Coronary artery (tissue), 2 donors: ENCODE measurements at regions not wholly inside any gene's neighbourhood (a gene's known extent, or its start where the extent isn't known, plus 50 kb on each side); places are given as distances from the start of the nearest gene placed in this dataset.

Source experiments
- DNase-seq: peaks from one replicate; pipeline ENCODE4 v3.0.0-alpha.2; 2017; ENCODE audit warnings: low spot score
- H3K27ac ChIP-seq, 2 donors: fragments of 200-600 bp; sonication (generic); one replicate each; pipeline ENCODE4 v1.5.1; 2016 to 2019
- H3K4me3 ChIP-seq: fragments of 200-600 bp; sonication (generic); 2 replicates; pipeline ENCODE4 v1.5.1; 2016; ENCODE audit warnings: mild to moderate bottlenecking, moderate library complexity
- TF ChIP-seq, protein P1 (sequence below): fragments of 200-600 bp; sonication (generic); IDR thresholded peaks from one replicate; pipeline ENCODE4 v1.5.1; 2019; ENCODE audit warnings: antibody characterized with exemption

DNA sequence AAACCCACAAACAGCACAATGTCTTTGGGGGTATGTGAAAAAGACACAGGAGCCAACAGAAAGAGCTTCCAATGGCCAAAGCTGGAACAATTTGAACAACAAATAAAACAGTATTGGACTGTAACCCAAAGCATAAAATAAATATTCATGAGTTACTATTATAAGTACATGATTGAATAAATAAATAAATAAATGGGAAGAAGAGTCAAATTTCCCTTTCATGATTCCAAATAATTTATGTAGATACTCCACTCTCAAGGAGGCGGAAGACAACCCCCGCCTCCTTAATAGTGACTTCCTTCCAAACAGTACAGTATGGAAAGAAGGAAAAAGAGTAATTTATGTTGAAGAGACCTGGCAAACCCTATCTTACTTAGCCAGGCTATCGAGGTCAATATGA is 124.4 kb upstream of the P2RY1 start:
- TF ChIP-seq, protein P1, sequence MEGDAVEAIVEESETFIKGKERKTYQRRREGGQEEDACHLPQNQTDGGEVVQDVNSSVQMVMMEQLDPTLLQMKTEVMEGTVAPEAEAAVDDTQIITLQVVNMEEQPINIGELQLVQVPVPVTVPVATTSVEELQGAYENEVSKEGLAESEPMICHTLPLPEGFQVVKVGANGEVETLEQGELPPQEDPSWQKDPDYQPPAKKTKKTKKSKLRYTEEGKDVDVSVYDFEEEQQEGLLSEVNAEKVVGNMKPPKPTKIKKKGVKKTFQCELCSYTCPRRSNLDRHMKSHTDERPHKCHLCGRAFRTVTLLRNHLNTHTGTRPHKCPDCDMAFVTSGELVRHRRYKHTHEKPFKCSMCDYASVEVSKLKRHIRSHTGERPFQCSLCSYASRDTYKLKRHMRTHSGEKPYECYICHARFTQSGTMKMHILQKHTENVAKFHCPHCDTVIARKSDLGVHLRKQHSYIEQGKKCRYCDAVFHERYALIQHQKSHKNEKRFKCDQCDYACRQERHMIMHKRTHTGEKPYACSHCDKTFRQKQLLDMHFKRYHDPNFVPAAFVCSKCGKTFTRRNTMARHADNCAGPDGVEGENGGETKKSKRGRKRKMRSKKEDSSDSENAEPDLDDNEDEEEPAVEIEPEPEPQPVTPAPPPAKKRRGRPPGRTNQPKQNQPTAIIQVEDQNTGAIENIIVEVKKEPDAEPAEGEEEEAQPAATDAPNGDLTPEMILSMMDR, result no peak
- DNase-seq, result no peak
- no peak overlapping the region for H3K27ac ChIP-seq
- H3K4me3 ChIP-seq, result no peak overlapping the region

DNA sequence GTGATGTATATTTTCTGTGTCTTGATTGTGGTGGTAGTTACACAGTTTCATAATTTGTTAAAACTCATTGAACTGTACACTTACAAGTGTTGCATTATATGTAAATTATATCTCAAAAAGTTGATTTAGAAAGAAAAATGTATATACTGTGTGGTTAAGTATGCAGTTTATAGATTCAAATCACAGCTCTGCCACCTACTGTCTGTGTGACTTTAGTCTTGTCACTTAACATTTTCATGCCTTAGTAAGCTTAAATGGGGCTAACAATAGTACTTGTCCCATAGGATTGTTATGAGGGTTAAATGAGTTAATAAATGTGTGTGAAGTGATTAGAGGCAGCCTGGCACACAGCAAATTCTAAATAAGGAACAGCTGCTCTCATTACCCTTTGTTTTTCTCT is 120.9 kb upstream of the P2RY1 start:
- DNase-seq, result no peak
- Histone ChIP-seq H3K4me3 (no peak overlapping the region), H3K27ac (no peak overlapping the region)
- TF ChIP-seq, protein P1, result no peak

DNA sequence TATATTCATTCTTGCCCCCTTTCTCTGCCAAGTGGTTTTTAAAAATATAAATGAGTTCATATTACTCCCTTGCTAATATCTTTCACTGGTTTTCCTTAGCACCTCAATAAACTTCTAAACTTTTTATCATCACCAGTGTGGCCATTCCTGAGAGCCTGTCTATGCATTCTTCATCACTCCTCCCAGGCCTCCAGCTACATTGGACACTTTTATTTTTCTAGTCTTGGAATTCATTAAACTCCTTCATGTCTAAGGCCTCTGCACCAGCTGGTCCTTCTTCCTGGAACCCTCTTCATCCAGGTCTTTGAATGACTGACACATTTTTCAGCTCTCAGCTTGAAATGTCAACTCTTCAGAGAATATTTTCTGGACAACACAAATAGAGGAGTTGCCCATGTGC is 120.4 kb upstream of the P2RY1 start:
- no peak for DNase-seq
- TF ChIP-seq, protein P1, result no peak
- Histone ChIP-seq H3K27ac (no peak overlapping the region), H3K4me3 (no peak overlapping the region)

DNA sequence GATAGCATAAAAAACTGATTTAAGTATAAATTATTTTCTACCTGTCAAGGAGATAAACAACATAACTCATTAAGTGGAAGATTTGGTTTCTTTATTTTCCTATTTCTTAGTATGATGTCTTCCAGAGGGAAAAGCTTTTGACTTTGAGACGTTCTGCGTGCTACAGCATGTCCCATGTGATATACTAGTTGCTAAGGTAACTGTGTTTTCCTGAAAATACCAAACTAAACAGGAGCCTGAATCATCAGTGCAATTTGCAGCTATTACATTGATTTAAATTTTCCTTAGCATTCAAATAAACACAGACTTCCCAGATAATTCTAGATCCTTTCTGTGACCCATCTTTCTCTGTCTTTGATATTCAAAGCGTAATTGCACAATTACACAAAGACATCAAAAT is 117.7 kb upstream of the P2RY1 start:
- no peak overlapping the region for H3K4me3 ChIP-seq
- TF ChIP-seq, protein P1, result no peak
- DNase-seq, result no peak
- H3K27ac ChIP-seq, result no peak overlapping the region

DNA sequence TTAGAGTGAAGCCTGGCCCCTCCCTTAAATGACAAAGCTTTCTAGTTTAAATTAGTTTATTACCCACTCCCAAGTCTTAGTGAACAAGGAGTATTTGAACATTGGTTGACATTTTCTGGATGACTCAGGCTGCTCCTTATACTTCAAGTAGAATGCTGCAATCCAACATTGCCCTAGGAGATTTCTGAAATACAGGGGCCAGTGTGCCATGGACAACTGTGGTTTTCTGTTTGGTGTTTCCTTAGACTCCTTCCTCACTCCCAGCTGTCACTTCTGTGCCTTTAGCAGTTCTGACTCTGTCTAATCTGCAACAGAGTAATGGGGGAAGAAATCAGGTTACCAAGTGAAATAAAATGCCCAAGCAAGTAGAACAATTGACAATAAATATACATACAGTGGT is 116.1 kb upstream of the P2RY1 start:
- Histone ChIP-seq H3K4me3 (no peak overlapping the region), H3K27ac (no peak overlapping the region)
- no peak for DNase-seq
- TF ChIP-seq, protein P1, result no peak

DNA sequence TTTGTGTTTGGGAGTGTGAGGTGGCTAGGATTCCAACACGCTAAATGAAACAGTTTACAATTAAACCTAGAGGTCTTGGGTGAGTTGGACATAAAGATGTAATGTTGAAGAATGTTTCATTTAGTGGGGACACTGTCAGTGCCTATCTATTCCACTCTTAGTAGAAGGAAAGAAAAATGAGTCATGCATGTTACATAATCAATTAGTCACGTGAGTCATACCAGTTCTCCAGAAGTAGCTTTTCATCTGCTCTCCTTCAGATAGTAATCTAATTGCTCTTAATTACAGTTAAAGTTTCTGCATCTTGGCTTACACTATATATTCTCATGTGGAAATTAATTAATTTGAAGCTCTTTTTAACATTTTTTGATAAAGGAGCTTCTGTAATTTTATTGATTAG is 115.7 kb upstream of the P2RY1 start:
- H3K27ac ChIP-seq, result no peak overlapping the region
- no peak for DNase-seq
- TF ChIP-seq, protein P1, result no peak
- H3K4me3 ChIP-seq, result no peak overlapping the region

DNA sequence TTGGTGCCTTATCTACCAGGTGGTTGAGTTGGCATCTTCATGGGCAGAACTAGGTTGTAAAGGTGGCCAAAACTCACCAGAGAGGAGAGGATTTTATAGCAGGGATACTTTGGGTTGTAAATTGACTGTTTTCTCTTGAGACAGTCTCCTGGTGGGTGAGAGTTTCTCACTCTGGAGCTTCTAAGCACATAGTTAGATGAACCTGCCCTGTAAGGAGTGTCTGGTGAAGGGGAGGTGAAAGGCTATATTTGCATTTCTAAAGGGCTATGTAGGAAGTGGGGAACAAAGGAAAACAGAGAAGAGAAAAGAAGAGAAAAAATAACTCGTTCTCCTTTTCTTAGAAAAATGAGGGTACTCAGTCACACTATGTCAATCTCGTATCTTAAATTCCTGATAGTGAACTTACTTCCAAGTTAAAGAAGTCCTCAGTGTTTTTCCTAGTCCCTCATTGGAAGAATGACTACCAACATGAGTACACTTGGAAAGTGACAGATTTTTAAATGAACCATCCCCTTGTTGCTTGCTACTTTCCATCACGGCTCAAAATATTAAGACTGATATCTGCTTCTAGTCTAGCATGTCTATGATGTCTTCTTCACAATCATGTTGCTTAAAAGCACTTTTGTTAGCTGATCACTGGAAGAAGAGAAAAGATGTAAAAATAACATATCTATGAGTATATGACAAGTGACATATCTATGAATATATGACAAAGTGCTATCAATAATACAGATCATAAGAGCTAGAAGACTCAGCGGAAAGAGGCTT is 113.8 kb upstream of the P2RY1 start:
- no peak overlapping the region for H3K27ac ChIP-seq
- DNase-seq, result no peak
- no peak overlapping the region for H3K4me3 ChIP-seq
- TF ChIP-seq, protein P1, result no peak
